ENCODE measurements at regions not wholly inside any gene's neighbourhood (a gene's known extent, or its start where the extent isn't known, plus 50 kb on each side); places are given as distances from the start of the nearest gene placed in this dataset.

- TF ChIP-seq, protein P1, sequence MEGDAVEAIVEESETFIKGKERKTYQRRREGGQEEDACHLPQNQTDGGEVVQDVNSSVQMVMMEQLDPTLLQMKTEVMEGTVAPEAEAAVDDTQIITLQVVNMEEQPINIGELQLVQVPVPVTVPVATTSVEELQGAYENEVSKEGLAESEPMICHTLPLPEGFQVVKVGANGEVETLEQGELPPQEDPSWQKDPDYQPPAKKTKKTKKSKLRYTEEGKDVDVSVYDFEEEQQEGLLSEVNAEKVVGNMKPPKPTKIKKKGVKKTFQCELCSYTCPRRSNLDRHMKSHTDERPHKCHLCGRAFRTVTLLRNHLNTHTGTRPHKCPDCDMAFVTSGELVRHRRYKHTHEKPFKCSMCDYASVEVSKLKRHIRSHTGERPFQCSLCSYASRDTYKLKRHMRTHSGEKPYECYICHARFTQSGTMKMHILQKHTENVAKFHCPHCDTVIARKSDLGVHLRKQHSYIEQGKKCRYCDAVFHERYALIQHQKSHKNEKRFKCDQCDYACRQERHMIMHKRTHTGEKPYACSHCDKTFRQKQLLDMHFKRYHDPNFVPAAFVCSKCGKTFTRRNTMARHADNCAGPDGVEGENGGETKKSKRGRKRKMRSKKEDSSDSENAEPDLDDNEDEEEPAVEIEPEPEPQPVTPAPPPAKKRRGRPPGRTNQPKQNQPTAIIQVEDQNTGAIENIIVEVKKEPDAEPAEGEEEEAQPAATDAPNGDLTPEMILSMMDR (IDR thresholded peaks at IDR 0.05; ENCODE audit: extremely low read depth in 1 of 2, insufficient read depth in 1 of 2, low read depth in 1 of 2, low read length in 2 of 2) = no peak
- TF ChIP-seq POLR2A (IDR thresholded peaks at IDR 0.05; ENCODE audit: low read depth, low read length) = no peak
- no peak for TF ChIP-seq MAX (IDR thresholded peaks at IDR 0.05; ENCODE audit: insufficient read depth, insufficient read length)
- no peak for TF ChIP-seq POLR2AphosphoS5 (IDR thresholded peaks at IDR 0.05; ENCODE audit: insufficient read depth, low read depth, low read length)
- TF ChIP-seq EZH2 (IDR thresholded peaks at IDR 0.05; ENCODE audit: borderline replicate concordance, low read depth, low read length, severe bottlenecking) = no peak
- TF ChIP-seq JUN (IDR thresholded peaks at IDR 0.05; ENCODE audit: borderline replicate concordance, insufficient read depth, insufficient read length, low read depth) = no peak
- no peak for TF ChIP-seq MYC (IDR thresholded peaks at IDR 0.05; ENCODE audit: low read depth, low read length)
- no peak for TF ChIP-seq GATA2 (IDR thresholded peaks at IDR 0.05; ENCODE audit: insufficient read depth, insufficient read length, low read depth, low read length)
- TF ChIP-seq FOS (IDR thresholded peaks at IDR 0.05; ENCODE audit: borderline replicate concordance, insufficient read depth, low read length) = no peak
Measured at GRCh38 chr4:66704243-66704642, 841.1 kb downstream of the CENPC start.

Data from endothelial cell of umbilical vein (primary cell).